HuH-7 (cell line): ENCODE measurements at regions not wholly inside any gene's neighbourhood (a gene's known extent, or its start where the extent isn't known, plus 50 kb on each side); places are given as distances from the start of the nearest gene placed in this dataset.
"Not testable (repeated sequence)": the region's sequence is repeated elsewhere in the genome, so short reads cannot be mapped to it uniquely, and the experiment has no call there.

ENCODE experiments used
- DNase-seq: peaks from one replicate; pipeline ENCODE4 v3.0.0; 2011; ENCODE audit warnings: low spot score

DNA sequence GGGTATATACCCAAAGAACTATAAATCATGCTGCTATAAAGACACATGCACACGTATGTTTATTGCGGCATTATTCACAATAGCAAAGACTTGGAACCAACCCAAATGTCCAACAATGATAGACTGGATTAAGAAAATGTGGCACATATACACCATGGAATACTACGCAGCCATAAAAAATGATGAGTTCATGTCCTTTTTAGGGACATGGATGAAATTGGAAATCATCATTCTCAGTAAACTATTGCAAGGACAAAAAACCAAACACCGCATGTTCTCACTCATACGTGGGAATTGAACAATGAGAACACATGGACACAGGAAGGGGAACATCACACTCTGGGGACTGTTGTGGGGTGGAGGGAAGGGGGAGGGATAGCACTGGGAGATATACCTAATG, 914.9 kb upstream of the SOX9 start:
- not testable (repeated sequence) for DNase-seq

DNA sequence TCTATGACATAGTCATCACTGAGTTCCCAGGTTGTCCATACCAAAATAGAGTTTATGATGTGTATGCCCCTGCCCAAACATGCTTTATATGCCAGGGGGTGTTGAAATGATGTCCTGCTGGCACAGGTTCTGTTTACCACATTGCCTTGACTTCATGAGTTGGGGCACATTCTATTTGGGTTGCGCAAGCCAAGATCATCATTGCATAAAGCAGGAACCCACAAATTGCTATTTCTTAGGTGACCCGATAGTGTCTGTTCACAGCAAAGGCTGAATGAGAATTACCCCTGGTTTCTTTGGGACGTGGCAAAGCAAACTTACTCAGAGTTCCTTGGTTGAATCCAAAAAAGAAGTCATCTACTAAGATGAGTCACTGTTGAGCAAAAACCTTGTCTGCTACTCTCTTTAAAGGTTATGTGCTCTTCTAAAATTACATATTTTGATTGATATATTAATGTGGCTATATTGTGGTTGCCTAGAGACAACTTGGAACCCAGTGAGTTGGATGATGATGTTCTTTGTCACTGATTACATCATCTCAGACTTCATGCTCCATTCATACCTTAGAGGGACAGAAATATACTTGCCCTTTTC, 912.6 kb upstream of the SOX9 start:
- no peak for DNase-seq

DNA sequence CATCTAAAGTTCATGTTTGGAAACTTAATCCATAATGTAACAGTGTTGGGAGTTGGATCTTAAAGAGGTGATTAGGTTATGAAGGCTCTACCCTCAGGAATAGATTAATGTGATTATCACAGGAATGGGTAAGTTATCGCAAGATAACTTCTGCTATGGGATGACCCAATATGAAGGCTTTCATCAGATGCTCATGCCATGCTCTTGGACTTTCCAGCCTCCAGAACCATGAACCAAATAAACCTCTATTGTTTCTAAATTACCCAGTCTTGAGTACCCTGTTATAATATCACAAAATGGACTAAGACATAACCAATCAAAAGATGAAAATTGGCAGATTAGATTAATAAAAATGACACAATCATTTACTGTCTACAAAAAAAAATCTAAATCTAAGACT, 906.9 kb upstream of the SOX9 start:
- no peak for DNase-seq

DNA sequence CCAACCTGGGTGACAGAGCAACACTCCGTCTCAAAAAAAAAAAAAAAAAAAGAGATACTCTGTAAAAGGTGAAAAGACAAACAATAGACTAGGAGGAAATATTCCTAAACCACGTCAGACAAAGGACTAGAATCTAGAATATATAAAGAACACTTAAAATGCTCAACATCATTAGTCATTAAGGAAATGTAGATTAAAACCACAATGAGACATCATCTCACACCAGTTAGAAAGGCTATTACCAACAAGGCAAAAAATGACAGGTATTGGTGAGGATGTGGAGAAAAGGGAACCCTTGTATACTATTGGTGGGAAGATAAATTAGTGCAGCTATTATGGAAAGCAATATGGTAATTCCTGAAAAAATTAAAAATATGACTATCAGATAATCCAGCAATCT, 903.1 kb upstream of the SOX9 start:
- no peak for DNase-seq

DNA sequence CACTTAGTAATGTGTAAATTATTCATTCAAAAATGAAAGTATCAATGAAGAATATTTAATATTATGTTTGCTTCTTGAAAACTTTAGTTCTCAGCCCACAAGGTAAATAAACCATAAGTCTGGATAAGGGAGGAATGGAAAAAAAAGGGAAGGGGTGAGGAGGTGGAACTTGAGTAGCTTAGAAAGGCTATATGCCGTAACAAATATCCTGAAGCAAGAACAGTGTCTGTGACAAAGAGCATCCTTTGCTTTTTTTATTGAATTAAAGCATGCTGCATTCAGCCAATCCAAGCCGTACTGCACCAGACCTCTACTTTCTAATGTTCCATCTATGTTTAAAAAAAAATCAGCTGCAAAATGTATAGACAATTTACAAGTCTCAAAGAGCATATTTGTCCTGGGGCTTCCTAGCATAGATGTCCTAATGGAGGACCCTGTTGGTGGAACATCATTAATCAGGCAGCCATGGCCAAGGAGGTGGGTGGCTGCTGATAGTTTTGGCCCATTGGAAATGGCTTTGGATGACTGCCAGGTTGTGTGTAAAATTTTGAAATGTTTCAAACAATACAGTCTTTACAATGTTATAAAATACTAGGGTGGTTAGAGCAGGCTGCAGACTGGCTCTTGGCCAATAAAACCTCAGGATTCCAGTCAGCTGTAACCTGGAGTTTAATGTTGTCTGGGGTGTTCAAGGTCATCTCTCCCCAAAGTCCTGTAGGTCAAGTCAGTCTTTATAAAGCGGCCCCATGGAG, 895.8 kb upstream of the SOX9 start:
- DNase-seq: no peak

DNA sequence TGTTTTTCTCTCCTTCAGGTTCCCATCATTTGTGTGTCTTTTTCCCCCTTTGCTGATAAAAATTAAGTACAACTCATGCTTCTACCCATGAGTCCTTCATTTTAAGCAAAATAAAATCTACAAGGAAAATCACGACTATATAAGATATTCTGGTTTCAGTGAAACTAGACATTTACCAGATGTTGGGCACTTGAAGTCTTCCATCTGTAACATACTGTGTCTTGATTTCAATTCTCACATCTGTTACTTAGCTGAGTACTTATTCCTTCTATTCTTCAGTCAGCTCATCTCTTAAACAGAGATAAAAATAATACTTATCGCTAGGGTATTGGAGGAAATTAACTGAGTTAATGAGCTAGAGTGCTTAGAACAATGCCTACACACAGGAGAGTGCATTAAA, 893.0 kb upstream of the SOX9 start:
- DNase-seq: no peak

DNA sequence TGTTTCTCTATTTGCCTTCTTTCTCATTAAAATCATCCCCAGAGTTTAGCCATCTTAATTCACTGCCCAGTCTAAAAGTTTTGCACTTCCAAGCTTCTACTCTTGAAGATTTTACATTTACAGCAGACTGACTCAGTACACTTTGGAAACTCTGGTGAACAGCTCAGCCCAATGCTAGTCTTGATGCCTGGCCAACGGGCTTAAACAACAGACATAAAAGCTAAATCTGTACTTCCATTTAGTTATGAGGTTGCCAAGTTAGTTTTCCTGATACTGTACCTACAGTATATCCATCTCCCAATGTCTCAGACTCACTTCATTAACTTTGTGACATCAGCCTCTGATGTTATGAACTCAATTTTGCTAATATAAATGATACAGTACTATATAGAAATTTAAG, 891.8 kb upstream of the SOX9 start:
- DNase-seq: no peak

DNA sequence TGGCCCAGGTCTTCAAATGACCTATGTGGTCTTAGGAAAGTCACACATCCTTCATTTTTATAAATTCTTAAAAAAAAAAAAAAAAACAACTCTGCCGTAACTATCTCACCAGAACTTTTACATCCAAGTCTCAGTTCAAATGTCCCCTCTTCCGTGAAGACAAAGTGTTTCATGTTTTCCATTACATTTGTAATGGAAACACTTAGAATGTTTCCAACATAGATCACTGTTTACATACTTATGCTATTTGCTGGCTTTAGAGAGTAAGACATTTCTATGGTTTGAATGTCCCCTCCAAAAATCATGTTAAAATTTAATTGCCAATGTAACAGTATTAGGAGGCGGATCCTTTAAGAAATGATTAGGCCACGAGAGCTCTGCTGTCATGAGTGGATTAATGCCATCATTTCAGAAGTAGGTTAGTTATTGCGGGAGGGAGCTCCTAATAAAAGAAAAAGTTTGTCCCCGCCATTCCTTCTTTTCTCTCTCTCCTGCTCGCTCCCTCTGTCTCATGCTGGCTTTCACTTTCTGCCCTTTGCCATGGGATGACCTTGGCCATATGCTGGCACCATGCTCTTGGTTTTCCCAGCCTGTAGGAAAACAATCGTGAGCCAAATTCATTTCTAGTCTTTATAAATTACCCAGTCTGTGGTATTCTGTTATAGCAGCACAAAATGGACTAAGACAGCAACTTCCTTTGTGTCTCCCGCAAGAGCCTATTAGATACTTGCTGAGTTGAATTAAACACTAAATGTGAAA, 887.8 kb upstream of the SOX9 start:
- DNase-seq: no peak

DNA sequence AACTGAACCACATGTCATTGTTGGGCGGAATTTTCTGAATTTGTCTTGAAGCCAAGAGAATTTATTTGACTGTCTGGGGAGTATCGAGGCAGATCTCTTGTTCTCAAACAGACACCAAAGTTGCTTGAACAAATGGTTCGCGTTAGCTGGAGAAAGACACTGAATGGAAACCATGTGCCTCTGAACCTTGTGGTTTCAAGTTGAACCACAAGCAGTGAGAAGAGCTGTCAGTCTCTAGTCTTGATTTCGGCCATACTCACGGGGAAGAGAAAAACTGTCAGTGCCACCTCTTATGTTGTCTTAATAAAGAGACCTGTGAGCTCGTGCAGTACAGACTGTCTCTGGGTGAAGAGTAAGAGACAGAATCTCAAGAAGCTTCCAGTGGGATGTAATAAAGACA, 886.5 kb upstream of the SOX9 start:
- no peak for DNase-seq

DNA sequence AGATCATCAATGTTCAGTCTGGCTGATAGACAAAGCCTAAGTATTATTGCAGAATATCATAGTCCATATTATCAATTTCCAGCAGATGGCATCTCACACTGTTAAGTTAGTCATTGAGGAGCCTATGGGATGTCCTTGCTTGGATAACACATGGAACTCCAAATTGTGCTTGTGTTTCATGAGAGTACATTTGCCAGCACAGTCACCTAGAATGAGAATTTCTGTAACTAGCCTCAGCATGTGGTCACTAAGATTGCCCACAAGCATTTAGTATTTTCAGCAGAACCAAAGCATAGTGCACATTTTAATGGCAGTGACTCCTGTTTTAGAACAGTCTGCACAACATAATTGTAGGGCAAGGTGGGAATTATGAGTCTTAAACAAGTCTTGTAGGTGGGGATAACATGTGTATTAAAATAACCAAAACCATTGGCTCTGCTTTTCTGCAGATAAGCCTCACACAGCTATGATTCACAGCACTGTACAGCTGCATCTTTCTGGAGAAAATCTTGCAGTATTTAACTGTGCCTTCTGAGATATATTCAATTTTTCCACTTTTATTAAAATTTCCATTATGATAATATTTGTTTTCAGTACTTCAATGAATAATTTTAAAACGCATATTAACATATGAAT, 882.8 kb upstream of the SOX9 start:
- no peak for DNase-seq

DNA sequence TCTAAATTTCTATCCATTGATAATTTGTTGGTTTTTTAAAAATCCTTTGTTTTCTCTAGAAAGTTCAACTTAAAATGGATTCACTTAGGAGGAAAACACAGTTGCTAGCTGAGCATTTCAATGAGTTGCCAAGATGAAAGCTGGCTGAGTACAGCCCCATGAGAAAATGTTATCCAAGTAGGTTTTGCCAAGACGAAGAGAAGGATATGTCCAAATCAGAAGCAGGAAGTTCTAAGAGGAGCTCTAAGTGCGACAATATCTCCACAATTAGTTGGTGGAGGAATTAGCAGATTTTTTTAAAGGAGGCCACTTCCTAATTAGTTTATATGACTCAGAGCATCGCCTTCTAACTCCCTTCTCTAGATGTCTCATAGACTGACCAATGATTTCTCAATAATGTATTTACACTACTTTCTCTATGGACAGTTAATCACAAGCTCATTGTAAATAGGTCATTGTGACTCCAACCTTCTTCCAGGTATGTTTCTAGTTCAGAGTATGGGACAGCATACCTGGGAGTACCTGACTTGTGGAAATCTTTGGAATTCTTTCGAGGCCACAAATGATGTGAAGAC, 873.3 kb upstream of the SOX9 start:
- DNase-seq: no peak

DNA sequence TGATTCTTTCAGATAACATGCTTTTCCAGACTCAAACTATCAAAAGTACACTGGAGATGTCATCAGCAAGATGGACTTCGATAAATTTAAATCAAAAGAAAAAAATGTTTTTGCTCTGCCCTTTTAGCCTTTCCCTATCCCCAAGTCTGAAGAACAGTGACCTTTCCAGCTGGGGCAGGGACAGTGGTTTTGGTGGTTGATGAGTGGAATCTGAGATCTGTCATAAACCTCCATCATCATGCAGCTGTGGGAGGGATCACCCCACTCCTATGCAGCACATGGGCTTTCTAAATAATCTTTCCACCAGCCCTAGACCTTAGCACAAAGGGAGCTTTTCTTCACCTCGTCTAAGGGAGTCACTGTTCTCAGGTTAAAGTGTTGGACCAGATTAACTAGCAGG, 869.5 kb upstream of the SOX9 start:
- no peak for DNase-seq

DNA sequence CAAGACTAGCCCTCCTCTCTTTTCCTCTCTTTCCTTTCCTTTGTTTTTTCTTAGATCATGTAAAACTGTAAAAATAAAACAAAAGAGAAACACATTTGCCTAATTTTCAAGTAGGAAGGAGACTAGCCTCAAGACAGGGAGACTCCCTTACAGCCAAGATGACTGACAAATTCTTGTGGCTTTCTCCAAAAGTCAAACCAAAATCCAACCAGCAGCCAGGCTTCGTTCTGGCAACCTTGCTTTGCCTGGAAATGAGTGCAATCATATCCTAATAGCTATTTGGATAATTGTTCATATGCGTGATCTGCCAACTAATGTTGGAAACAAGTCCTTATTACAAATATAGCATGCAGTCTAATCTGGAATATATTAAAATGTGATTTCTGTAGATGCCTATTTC, 868.9 kb upstream of the SOX9 start:
- DNase-seq: no peak

DNA sequence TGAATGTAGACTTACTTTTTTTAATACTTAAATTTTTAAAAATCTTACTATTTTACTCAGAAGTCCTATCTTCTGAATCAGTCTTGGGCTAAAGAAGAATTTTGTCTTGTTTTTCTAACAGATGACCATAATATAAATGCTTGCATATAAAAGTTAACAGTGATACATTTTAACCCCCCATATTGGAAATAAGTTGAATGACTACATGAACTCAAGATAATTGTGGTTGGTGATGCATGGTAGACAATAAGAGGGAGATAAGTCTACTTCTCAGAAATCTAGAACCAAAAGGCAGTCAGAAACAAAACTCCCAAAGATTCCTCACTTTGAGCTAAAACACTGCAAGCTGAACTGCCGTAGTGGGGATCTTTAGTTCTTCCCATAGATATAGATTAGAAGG, 868.4 kb upstream of the SOX9 start:
- DNase-seq: no peak

DNA sequence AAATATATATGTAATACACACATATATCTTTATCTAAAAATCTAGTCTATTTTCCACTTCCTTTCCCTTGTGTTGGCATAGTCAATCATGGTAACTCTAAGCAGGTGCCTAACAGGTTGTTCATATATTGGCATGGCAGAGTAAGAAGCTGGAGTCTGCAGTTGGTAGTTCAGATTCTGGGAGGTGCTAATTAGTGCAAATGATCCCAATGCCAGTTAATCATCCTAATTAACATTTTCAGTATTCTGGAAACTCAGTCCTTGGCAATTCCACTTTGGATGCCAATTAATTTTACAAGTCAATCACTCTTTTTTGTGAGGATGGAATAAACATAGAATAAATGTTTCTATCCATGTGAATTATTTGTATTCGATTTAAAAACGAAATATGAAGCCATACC, 863.7 kb upstream of the SOX9 start:
- DNase-seq: no peak

DNA sequence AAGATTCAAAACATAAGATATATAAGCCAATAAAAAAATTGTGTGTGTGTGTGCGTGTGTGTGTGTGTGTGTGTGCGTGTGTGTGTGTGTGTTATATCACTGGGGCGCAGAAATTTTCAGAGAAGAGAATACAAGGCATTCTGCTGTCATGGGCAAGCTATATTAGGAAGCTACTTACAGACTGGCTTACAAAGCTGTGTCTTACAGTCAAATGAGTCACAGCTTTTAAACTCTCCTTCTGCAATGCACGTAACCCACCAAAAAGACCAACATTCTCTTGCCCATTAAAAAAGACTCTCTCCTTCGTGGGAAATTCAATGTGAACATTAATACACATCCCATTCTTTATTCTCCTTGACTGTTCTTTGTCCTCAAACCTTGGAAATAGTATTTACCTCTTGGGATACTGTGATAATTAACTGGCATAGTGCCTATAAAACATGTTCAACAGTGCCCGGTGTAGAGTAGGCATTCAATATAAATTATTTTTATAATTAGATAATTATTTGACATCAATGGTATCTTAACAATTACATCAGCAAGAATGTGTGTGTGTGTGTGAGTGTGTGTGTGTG, 860.4 kb upstream of the SOX9 start:
- DNase-seq: no peak

DNA sequence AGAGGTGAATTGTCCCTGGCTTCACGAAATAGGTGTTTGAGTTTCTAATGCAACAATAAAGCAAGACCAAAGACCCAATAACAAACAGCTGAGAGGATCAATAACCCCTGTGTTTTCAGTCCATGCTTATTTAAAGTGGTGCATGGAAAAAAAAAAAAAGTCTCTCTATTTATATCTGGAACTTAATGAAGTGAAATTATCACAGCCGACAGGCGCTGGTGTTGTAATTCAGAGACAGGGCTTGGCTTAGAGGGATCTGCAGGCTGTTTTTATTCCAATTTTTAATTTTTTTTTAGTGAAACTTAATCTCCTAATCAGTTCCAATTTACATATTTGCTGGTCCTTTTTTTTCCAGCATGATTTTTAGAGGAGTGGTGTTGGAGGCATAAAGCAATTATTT, 858.2 kb upstream of the SOX9 start:
- DNase-seq: no peak

DNA sequence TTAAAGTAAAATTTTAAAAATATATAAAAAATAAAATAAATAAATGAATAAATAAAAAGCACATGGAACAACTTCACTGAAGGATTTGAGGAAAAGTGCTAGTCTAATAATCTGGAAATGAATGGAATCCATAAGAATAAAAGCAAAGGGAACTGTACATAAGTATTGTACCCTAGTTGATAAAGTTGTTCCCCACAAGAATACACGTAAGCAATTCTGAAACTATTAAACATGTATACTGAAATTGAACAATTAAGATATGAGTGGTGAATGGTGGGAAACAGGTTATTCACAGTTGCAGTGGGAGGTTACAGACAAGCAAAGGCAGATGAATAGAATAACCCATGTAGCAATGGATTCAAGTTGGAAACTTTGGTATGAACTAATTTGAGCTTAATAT, 853.2 kb upstream of the SOX9 start:
- no peak for DNase-seq

DNA sequence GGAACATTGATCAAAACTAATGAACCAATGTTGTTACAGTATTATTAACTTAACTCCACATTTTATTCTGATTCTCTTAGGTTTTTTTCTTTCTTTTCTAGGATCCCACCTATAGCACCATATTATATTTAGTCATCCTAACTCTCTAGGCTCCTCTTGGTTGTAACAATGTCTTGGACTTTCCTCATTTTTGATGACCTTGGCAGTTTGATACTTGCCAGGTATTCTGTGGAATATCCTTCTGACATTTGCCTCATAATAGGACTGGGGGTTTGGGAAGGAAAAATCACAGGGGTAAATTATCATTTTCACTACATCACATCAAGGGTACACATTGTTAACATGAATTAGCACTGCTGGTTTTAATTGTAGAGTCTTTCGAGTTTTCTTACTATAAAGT, 851.6 kb upstream of the SOX9 start:
- no peak for DNase-seq

DNA sequence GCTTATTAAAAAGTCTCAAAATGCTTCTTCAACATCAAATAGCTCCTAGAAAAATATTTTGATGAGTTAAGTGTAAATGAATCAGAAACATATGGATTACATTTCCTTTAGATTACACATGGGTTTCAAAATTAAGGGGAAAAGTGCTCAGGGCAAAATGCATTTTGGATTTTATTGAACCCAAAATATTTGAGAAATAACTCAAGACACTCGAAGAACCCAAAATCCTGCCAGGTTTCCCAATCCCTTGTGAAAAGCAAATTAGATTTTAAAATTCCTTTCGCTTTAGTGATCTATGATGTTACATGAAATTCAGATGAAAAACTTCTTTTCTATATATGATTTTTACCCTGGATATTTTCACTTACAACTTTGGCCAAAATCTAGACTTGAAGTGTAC, 847.4 kb upstream of the SOX9 start:
- DNase-seq: no peak

DNA sequence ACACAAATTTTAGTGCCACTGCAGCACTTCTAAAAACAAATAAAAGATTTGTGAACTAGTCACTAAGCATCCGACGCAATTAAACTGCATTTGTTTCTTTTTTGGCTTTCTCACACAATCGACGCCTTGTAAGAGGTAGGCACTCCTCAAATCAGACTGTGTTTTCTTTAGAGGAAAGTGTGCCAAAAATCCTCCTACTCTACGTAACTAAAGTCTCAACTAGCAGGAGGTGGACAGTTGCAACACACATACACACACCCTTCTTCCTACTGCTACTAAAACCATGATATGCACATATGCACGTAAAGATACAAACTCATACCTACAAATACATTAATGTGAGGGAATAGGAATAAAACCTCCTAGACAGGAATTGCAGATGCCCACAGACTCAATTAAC, 844.7 kb upstream of the SOX9 start:
- DNase-seq: no peak

DNA sequence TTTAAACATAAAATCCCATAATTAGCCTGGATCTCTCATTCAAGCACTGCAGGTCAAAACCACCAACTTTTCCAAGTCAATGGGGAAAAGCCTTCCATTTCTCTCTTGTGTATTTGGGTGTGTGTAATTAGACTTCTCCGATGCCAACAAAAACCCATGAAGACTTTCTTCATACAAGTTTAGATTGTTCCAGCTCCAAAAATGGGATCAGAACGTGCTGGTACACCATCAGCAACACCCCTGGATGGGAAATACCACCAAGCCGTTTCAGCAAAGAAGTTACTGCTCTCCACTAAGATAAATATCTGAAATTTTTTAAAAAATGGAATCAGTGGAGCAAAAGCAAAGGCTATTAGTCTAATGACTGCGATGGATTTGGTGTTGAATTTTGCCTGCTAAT, 837.3 kb upstream of the SOX9 start:
- DNase-seq: no peak
